Endothelial cell of umbilical vein (primary cell): ENCODE measurements at regions not wholly inside any gene's neighbourhood (a gene's known extent, or its start where the extent isn't known, plus 50 kb on each side); places are given as distances from the start of the nearest gene placed in this dataset.

Source experiments
- BruUV-seq: library from RNA; stranded (reverse); fragments of 400-500 nt; replicated peaks from 2 replicates; lab custom pipeline; 2021; lab: Mats Ljungman, UMichigan
- CTCF ChIA-PET: fragments of 300-600, 350-600 bp; sonication (Branson Sonifier 250); formaldehyde crosslinking; loops from one replicate; lab custom pipeline; 2021; ENCODE audit warnings: antibody characterized with exemption, inconsistent platforms; lab: Charles Lee
- POLR2A ChIA-PET: fragments of 300-600, 350-600 bp; sonication (Branson Sonifier 250); formaldehyde crosslinking; loops from one replicate; lab custom pipeline; 2021; ENCODE audit warnings: antibody characterized with exemption, inconsistent platforms; lab: Charles Lee
- DNase-seq: peaks from one replicate; pipeline ENCODE4 v3.0.0-alpha.2; 2011; ENCODE audit warnings: low read depth, low spot score
- FAIRE-seq: peaks from 2 replicates; lab custom pipeline; 2011; peaks lifted over from hg19 to GRCh38; lab: Jason Lieb, UNC
- H2AFZ ChIP-seq: 2 replicates; pipeline ENCODE4 v1.6.0; 2012; ENCODE audit warnings: low read depth, low read length, control low read depth, inconsistent platforms
- H3K27ac ChIP-seq: 2 replicates; pipeline ENCODE4 v1.5.1; 2011; ENCODE audit warnings: low read depth, mild to moderate bottlenecking, control low read depth, low read length, moderate library complexity; ENCODE audit not compliant: insufficient read depth
- H3K27me3 ChIP-seq, 2 experiments: 2 replicates each; pipeline versions ENCODE4 v1.6.0 to v1.6.1; 2011; ENCODE audit warnings: low read length in 2 of 2, mixed read lengths in 1 of 2; ENCODE audit not compliant: control insufficient read depth in 2 of 2, insufficient read depth in 2 of 2
- H3K36me3 ChIP-seq, 2 experiments: 2 replicates in 1 of 2; 3 replicates in 1 of 2; pipeline ENCODE4 v1.5.1; 2011; ENCODE audit warnings: low read length in 2 of 2, mild to moderate bottlenecking in 1 of 2, moderate library complexity in 1 of 2; ENCODE audit not compliant: control insufficient read depth in 2 of 2, insufficient read depth in 2 of 2; ENCODE audit errors: extremely low read depth in 1 of 2
- H3K4me1 ChIP-seq: 3 replicates; pipeline ENCODE4 v1.5.1; 2011; ENCODE audit warnings: mild to moderate bottlenecking, low read length; ENCODE audit not compliant: control insufficient read depth, insufficient read depth; ENCODE audit errors: extremely low read depth
- H3K4me2 ChIP-seq: 2 replicates; pipeline ENCODE4 v1.6.1; 2011; ENCODE audit warnings: low read length, control low read depth, mixed read lengths; ENCODE audit not compliant: insufficient read depth
- H3K4me3 ChIP-seq, 3 experiments: fragments of 200-600 bp in 1 of 3; sonication (generic), shearing (Covaris generic) in 1 of 3; replicated peaks in 1 of 3; 2 replicates each; pipeline ENCODE4 v1.5.1; 2011 to 2016; ENCODE audit warnings: control low read depth in 3 of 3, low read length in 3 of 3, mild to moderate bottlenecking in 2 of 3, inconsistent platforms in 1 of 3, low read depth in 1 of 3, moderate library complexity in 1 of 3; ENCODE audit not compliant: insufficient read depth in 1 of 3
- H3K79me2 ChIP-seq: 2 replicates; pipeline ENCODE4 v1.6.0; 2012; ENCODE audit warnings: low read length, inconsistent platforms; ENCODE audit not compliant: control insufficient read depth, insufficient read depth
- H3K9ac ChIP-seq: replicated peaks from 2 replicates; pipeline ENCODE3; 2011; ENCODE audit warnings: low read length, control low read depth; ENCODE audit not compliant: insufficient read depth; ENCODE audit errors: extremely low read depth
- H3K9me1 ChIP-seq: replicated peaks from 3 replicates; pipeline ENCODE4 v1.6.0; 2011; ENCODE audit warnings: mild to moderate bottlenecking, low read length; ENCODE audit not compliant: control insufficient read depth, insufficient read depth; ENCODE audit errors: extremely low read depth
- H3K9me3 ChIP-seq: replicated peaks from 2 replicates; pipeline ENCODE4 v1.5.1; 2012; ENCODE audit warnings: low read length, inconsistent platforms; ENCODE audit not compliant: control insufficient read depth, insufficient read depth
- H4K20me1 ChIP-seq: replicated peaks from 2 replicates; pipeline ENCODE3; 2011; ENCODE audit warnings: mild to moderate bottlenecking, low read length; ENCODE audit not compliant: control insufficient read depth, insufficient read depth; ENCODE audit errors: extremely low read depth
- EZH2 ChIP-seq: IDR thresholded peaks from 2 replicates; pipeline ENCODE4 v1.6.1; 2012; ENCODE audit warnings: borderline replicate concordance, low read depth, mild to moderate bottlenecking, moderate library complexity, low read length, inconsistent platforms; ENCODE audit not compliant: severe bottlenecking
- FOS ChIP-seq: IDR thresholded peaks from 2 replicates; pipeline ENCODE4 v1.6.1; 2011; ENCODE audit warnings: mild to moderate bottlenecking, low read length, moderate library complexity, borderline replicate concordance; ENCODE audit not compliant: insufficient read depth
- GATA2 ChIP-seq: IDR thresholded peaks from 2 replicates; pipeline ENCODE4 v1.7.0; 2011; ENCODE audit warnings: low read depth, mild to moderate bottlenecking, moderate library complexity, mixed read lengths, low read length; ENCODE audit not compliant: insufficient read length, insufficient read depth
- JUN ChIP-seq: IDR thresholded peaks from 2 replicates; pipeline ENCODE4 v1.6.1; 2011; ENCODE audit warnings: borderline replicate concordance, low read depth; ENCODE audit not compliant: insufficient read length, insufficient read depth
- MYC ChIP-seq: IDR thresholded peaks from one replicate; pipeline ENCODE4 v1.6.1; 2011; ENCODE audit warnings: mild to moderate bottlenecking, low read depth, low read length
- POLR2A ChIP-seq: IDR thresholded peaks from 2 replicates; pipeline ENCODE4 v1.6.1; 2012; ENCODE audit warnings: low read depth, mild to moderate bottlenecking, control low read depth, low read length
- POLR2AphosphoS5 ChIP-seq: IDR thresholded peaks from 2 replicates; pipeline ENCODE4 v1.6.1; 2012; ENCODE audit warnings: low read depth, mild to moderate bottlenecking, control low read depth, low read length, moderate library complexity; ENCODE audit not compliant: insufficient read depth
- dilution Hi-C: fragments of 300-500 bp; cut with MboI; formaldehyde crosslinking; loops from one replicate; pipeline ENCODE4 v1.15.0; 2019; ENCODE audit warnings: low sequenced_read_pairs; ENCODE audit not compliant: extremely low pct_ligation_motif_present
- intact Hi-C: fragments of 100-400 bp; cut with micrococcal nuclease; formaldehyde crosslinking; loops from one replicate; pipeline ENCODE4 v1.10.0; 2022
- TF ChIP-seq, protein P1 (sequence below), 2 donors: IDR thresholded peaks; 1 replicate in 1 of 2; 2 replicates in 1 of 2; pipeline ENCODE4 v1.5.1; 2011; ENCODE audit warnings: low read length in 2 of 2, mild to moderate bottlenecking in 2 of 2, moderate library complexity in 2 of 2, control low read depth in 1 of 2, inconsistent platforms in 1 of 2, low read depth in 1 of 2; ENCODE audit not compliant: insufficient read depth in 1 of 2; ENCODE audit errors: extremely low read depth in 1 of 2
- TF ChIP-seq, protein P2 (sequence below): IDR thresholded peaks from 2 replicates; pipeline ENCODE4 v1.6.1; 2011; ENCODE audit not compliant: insufficient read depth, insufficient read length

DNA sequence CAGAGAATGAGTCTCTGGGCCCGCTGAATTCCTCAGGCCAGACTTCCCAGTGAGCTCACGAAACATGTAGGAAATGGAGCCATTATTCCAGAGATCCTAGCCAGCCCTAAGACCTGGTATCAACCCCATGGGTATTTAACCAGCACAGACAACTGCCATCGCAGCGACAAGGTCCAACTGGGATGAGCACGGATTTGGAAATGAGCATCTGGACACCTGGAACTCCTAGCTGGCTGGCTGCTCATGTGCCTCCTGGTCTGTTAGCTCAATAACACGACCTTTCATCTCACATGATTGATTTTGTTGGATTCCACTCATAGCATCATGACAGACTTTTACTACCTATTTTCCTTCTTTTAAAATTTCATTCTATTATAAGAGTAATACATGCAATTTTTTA lies 51.0 kb downstream of the POU3F3 start:
- H3K36me3 ChIP-seq: no peaks in the 10 kb centered on the region
- ChIA-PET POLR2A (no interaction called here), CTCF (no interaction called here)
- no peak overlapping the region for H3K9ac ChIP-seq
- no peaks in the 10 kb centered on the region for H3K9me3 ChIP-seq
- H3K79me2 ChIP-seq: no peaks in the 10 kb centered on the region
- no peak overlapping the region for H3K4me3 ChIP-seq
- H3K4me2 ChIP-seq: no peak overlapping the region
- FAIRE-seq (no peak), DNase-seq (no peak)
- H3K27ac ChIP-seq: no peak overlapping the region
- intact Hi-C loops (no loop called here), dilution Hi-C loops (no loop called here)
- H2AFZ ChIP-seq: no peak overlapping the region
- H3K27me3 ChIP-seq: no peaks in the 10 kb centered on the region
- H3K9me1 ChIP-seq: no peaks in the 10 kb centered on the region
- no TSS peak for BruUV-seq
- H4K20me1 ChIP-seq: no peaks in the 10 kb centered on the region
- H3K4me1 ChIP-seq: no peaks in the 10 kb centered on the region
- TF ChIP-seq EZH2 (no peak), MYC (no peak), JUN (no peak), POLR2A (no peak), POLR2AphosphoS5 (no peak), GATA2 (no peak), FOS (no peak)
- TF ChIP-seq, protein P1, sequence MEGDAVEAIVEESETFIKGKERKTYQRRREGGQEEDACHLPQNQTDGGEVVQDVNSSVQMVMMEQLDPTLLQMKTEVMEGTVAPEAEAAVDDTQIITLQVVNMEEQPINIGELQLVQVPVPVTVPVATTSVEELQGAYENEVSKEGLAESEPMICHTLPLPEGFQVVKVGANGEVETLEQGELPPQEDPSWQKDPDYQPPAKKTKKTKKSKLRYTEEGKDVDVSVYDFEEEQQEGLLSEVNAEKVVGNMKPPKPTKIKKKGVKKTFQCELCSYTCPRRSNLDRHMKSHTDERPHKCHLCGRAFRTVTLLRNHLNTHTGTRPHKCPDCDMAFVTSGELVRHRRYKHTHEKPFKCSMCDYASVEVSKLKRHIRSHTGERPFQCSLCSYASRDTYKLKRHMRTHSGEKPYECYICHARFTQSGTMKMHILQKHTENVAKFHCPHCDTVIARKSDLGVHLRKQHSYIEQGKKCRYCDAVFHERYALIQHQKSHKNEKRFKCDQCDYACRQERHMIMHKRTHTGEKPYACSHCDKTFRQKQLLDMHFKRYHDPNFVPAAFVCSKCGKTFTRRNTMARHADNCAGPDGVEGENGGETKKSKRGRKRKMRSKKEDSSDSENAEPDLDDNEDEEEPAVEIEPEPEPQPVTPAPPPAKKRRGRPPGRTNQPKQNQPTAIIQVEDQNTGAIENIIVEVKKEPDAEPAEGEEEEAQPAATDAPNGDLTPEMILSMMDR (IDR thresholded peaks at IDR 0.05; ENCODE audit: extremely low read depth in 1 of 2, insufficient read depth in 1 of 2, low read depth in 1 of 2, low read length in 2 of 2): no peak
- TF ChIP-seq, protein P2, sequence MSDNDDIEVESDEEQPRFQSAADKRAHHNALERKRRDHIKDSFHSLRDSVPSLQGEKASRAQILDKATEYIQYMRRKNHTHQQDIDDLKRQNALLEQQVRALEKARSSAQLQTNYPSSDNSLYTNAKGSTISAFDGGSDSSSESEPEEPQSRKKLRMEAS: no peak
